KBM-7 (cell line): ENCODE measurements at regions not wholly inside any gene's neighbourhood (a gene's known extent, or its start where the extent isn't known, plus 50 kb on each side); places are given as distances from the start of the nearest gene placed in this dataset.

Experiments used
- DNase-seq: peaks from one replicate; pipeline ENCODE4 v3.0.0-alpha.2; 2015
- in situ Hi-C: fragments of 300-500 bp; cut with MboI; formaldehyde crosslinking; loops from 2 replicates; pipeline ENCODE4 v1.14.3; 2020; ENCODE audit warnings: low sequenced_read_pairs, low pct_unique_long_range_greater_than_20kb, mixed read lengths

- DNase-seq: no peak
- in situ Hi-C loops: no loop called here
Measured at GRCh38 chr4:122044501-122044900, 92.6 kb upstream of the TRPC3 start.

- DNase-seq: no peak
- in situ Hi-C loops: no loop called here
Measured at GRCh38 chr4:122041312-122041711, 89.5 kb upstream of the TRPC3 start.

- in situ Hi-C loops: no loop called here
- DNase-seq: no peak
Measured at GRCh38 chr4:122038896-122039295, 87.0 kb upstream of the TRPC3 start.

GRCh38 chr4:122034619-122035018, 82.8 kb upstream of the TRPC3 start:
- in situ Hi-C loops: no loop called here
- no peak for DNase-seq

- in situ Hi-C loops: no loop called here
- no peak for DNase-seq
Measured at GRCh38 chr4:122027203-122027602, 75.3 kb upstream of the TRPC3 start.

- no peak for DNase-seq
- in situ Hi-C loops: no loop called here
Measured at GRCh38 chr4:122017296-122017695, 65.4 kb upstream of the TRPC3 start.

- no peak for DNase-seq
- in situ Hi-C loops: no loop called here
Measured at GRCh38 chr4:122015203-122015602, 63.3 kb upstream of the TRPC3 start.

- no peak for DNase-seq
- in situ Hi-C loops: no loop called here
Measured at GRCh38 chr4:122012735-122013134, 60.9 kb upstream of the TRPC3 start.

- in situ Hi-C loops: no loop called here
- DNase-seq: no peak
Measured at GRCh38 chr4:122010610-122011009, 58.8 kb upstream of the TRPC3 start.

GRCh38 chr4:122009524-122009923, 57.7 kb upstream of the TRPC3 start:
- no peak for DNase-seq
- in situ Hi-C loops: no loop called here

GRCh38 chr4:122007016-122007415, 55.2 kb upstream of the TRPC3 start:
- in situ Hi-C loops: no loop called here
- DNase-seq: no peak

- in situ Hi-C loops: no loop called here
- no peak for DNase-seq
Measured at GRCh38 chr4:122005064-122005755, 53.4 kb upstream of the TRPC3 start.

- in situ Hi-C loops: no loop called here
- peak; percentile 74 for DNase-seq
Measured at GRCh38 chr4:122003335-122003734, 51.5 kb upstream of the TRPC3 start.
